Epithelial cell of esophagus (primary cell): ENCODE measurements at regions not wholly inside any gene's neighbourhood (a gene's known extent, or its start where the extent isn't known, plus 50 kb on each side); places are given as distances from the start of the nearest gene placed in this dataset.

Source experiments
- DNase-seq: peaks from one replicate; pipeline ENCODE4 v3.0.0; 2010; ENCODE audit warnings: low read depth
- H3K4me3 ChIP-seq: 2 replicates; pipeline ENCODE4 v1.5.1; 2011; ENCODE audit warnings: mild to moderate bottlenecking, low read length, control low read depth
- TF ChIP-seq, protein P1 (sequence below): IDR thresholded peaks from 2 replicates; pipeline ENCODE4 v1.5.1; 2011; ENCODE audit warnings: low read depth, mild to moderate bottlenecking, low read length, control low read depth, inconsistent platforms; ENCODE audit not compliant: insufficient read depth; ENCODE audit errors: missing control alignments

DNA sequence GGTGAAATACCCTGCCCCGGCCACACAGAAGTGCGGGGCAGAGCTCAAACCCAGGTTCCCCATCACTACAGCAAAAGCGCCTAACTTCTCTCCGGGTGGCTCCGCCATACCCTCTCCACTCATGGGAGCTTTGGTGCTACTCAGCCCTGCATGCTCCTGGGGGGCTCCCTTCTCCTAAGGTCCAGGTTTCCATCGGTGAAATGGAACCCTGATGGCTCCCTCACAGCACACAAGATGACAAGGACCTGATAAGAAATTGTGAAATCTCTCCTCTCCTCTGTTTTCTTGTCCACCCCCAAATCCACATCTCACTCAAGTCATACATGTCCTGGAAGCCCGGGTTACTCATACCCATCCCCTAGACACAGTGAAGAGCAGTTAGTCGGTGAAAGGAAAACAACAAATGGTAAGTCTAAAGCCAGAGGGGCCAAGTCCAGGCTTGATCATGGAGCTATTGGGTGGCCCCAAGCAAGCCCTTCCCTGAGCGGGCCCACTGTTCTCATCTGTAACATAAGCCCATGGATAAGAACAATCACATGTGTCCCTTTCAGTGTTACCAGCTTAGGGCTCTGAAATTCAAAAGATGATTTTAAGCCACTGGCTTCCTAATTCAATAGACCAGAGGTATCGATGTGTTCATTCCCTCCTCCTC, 317.5 kb downstream of the BCL11B start:
- TF ChIP-seq, protein P1, sequence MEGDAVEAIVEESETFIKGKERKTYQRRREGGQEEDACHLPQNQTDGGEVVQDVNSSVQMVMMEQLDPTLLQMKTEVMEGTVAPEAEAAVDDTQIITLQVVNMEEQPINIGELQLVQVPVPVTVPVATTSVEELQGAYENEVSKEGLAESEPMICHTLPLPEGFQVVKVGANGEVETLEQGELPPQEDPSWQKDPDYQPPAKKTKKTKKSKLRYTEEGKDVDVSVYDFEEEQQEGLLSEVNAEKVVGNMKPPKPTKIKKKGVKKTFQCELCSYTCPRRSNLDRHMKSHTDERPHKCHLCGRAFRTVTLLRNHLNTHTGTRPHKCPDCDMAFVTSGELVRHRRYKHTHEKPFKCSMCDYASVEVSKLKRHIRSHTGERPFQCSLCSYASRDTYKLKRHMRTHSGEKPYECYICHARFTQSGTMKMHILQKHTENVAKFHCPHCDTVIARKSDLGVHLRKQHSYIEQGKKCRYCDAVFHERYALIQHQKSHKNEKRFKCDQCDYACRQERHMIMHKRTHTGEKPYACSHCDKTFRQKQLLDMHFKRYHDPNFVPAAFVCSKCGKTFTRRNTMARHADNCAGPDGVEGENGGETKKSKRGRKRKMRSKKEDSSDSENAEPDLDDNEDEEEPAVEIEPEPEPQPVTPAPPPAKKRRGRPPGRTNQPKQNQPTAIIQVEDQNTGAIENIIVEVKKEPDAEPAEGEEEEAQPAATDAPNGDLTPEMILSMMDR, result no peak
- H3K4me3 ChIP-seq, result no peak overlapping the region
- DNase-seq, result peak; percentile 41

DNA sequence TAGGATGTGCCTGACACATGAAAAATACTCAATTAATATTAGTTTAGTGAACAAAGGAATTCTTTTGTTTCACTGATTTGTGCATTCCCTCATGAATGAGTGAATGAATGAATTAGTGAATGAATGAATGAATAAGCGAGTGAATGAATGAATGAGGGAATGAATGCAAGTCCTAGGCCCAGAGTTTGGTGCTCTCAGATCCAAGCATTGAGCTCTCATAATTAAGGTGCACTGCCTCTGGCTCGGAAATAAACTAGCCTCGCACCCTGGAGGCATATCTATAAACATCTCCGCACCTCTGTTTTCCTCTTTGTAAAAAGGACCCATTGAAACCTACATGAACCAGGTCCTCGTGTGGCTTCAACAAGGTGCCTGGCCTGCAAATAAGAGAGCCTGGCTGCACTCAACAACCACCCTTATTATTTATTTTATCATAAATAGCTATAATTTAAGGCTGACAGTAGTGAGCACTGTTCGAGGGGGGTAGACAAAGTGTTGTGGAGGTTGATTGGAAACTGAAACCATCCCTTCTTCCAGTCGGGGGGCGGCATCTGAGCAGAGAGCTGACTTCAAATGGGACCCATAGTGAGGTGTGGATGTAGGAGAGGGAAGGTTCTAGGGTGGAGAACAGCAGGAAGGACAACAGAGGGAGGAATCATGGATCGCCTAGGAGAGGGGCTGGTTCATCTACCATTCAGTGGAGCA, 316.8 kb downstream of the BCL11B start:
- no peak overlapping the region for H3K4me3 ChIP-seq
- DNase-seq, result no peak
- TF ChIP-seq, protein P1, result no peak

DNA sequence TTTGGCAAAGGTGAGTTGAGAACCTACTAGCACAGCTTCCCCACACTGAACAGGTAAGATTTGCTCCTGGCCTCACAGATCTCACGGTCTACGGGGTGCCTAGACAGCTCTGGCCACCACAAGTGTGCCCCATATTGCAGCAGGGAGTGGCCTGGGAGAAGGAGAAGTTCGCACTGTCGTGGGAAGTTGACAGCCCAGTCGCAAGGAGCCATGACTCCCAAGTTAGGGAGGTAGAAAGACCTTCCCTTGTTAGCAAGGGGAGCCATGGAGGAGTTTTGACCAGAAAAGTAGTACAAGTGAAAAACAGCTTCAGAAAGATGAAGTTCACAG, 316.3 kb downstream of the BCL11B start:
- DNase-seq, result no peak
- TF ChIP-seq, protein P1, result no peak
- no peak overlapping the region for H3K4me3 ChIP-seq

DNA sequence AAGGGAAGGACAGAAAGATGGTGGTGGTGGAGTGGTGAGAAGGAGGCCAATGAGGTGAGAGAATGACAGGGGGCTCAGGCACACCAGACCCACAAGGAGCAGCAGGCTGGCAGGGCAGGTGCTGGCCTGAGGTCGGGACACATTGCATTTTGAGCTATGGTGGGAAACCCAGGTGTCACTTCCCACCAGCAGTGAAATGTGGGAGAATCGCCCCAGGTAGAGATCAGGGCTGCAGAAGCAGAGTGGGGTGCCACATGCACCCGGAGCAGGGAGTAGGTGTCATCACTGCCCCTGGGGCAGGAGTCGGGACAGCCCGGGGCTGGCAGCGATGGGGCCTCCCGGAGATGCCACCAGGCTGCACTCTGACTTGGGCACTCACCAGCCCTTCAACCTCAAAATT, 315.8 kb downstream of the BCL11B start:
- no peak overlapping the region for H3K4me3 ChIP-seq
- no peak for DNase-seq
- TF ChIP-seq, protein P1, result no peak

DNA sequence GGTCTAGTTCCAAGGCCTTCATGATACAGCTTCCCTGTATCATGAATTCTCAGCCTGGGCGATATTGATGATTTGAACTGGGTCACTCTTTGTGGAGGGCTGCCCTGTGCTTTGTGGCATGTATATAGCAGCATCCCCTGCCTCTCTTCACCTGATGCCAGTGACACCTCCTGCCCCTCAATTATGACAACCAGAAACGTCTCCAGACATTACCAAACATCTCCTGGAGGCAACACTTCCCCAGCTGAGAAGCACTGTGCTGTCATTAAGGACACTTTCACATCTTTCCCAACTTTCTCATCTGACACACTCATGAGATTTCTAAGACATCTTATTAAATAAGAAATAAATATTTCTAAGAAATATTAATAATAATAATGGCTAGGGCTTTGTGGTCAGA, 315.3 kb downstream of the BCL11B start:
- TF ChIP-seq, protein P1, result no peak
- no peak for DNase-seq
- H3K4me3 ChIP-seq, result no peak overlapping the region

DNA sequence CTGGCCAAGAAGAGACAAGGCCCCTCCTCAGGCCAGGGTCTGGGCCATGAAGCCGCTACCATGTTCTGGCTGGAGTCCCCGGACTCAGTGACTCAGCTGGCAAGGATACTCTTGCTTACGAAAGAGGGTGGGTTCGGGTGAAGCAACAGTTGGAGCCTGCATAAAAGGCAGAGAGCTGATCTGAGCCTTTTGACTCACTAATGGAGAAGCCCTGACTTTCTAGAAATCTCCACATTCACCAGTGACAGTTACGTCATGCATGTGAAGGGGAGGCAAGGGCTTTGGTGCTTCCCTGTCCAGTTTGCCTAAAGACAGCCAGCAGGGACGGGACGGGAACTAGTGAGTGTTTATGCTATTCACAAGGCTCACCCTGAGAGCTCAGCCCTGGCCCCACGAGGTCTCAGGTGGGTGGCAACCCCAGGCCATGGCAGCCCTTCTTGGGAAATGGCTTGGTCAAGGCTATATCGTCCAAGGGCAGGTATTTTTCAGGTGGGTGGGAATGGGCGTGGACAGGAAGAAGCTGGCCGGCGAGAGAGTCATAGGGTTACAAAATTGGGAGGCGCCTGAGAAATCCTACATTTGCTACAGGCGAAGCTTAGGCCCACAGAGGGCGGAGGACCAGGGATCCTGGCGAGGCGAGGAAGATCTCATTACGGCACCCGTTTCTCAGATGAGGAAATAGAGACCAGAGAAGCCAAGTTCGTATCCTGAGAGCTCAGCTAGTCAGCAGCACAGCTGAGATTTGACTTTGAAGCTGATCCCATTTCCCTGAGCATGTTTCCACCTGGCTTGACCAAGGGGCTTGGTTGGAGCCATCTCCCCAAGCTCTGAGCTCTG, 314.6 kb downstream of the BCL11B start:
- H3K4me3 ChIP-seq, result no peak overlapping the region
- TF ChIP-seq, protein P1, result no peak
- peak; percentile 97 for DNase-seq
